Suprapubic skin (tissue), 4 donors: ENCODE measurements at regions not wholly inside any gene's neighbourhood (a gene's known extent, or its start where the extent isn't known, plus 50 kb on each side); places are given as distances from the start of the nearest gene placed in this dataset.

Experiments used
- CTCF ChIP-seq, 2 donors: fragments of 200-600 bp in 1 of 2; fragments of 450-650 bp in 1 of 2; sonication (generic) in 1 of 2; IDR thresholded peaks; one replicate each; pipeline ENCODE4 v1.5.1; 2016 to 2019; ENCODE audit warnings: antibody characterized with exemption in 2 of 2, mild to moderate bottlenecking in 1 of 2, moderate library complexity in 1 of 2
- EP300 ChIP-seq: sonication (generic); formaldehyde crosslinking; IDR thresholded peaks from one replicate; pipeline ENCODE4 v1.6.1; 2017; ENCODE audit warnings: antibody characterized with exemption
- POLR2A ChIP-seq, 2 donors: fragments of 450-650 bp; IDR thresholded peaks; one replicate each; pipeline ENCODE4 v1.6.1; 2017; ENCODE audit warnings: antibody characterized with exemption in 2 of 2, mild to moderate bottlenecking in 2 of 2, moderate library complexity in 2 of 2
- POLR2AphosphoS5 ChIP-seq, 3 donors: sonication (generic); formaldehyde crosslinking; IDR thresholded peaks; one replicate each; pipeline ENCODE4 v1.6.1; 2017; ENCODE audit warnings: antibody characterized with exemption in 3 of 3

GRCh38 chr15:70160267-70160666, 62.5 kb upstream of the TLE3 start:
- TF ChIP-seq CTCF (IDR thresholded peaks at IDR 0.05) = no peak
- no peak for TF ChIP-seq POLR2AphosphoS5 (IDR thresholded peaks at IDR 0.05)
- TF ChIP-seq EP300 = no peak
- no peak for TF ChIP-seq POLR2A (IDR thresholded peaks at IDR 0.05)
